GM12864 (cell line): ENCODE measurements at regions not wholly inside any gene's neighbourhood (a gene's known extent, or its start where the extent isn't known, plus 50 kb on each side); places are given as distances from the start of the nearest gene placed in this dataset.

Experiments used
- DNase-seq: peaks from one replicate; pipeline ENCODE4 v3.0.0-alpha.2; 2011; ENCODE audit warnings: low read depth
- H3K4me3 ChIP-seq: 2 replicates; pipeline ENCODE4 v1.5.1; 2011; ENCODE audit warnings: mild to moderate bottlenecking, low read depth, low read length, control low read depth
- CTCF ChIP-seq: IDR thresholded peaks from 2 replicates; pipeline ENCODE4 v1.5.1; 2011; ENCODE audit warnings: low read depth, mild to moderate bottlenecking, moderate library complexity, low read length, control low read depth, inconsistent platforms; ENCODE audit errors: missing control alignments

DNA sequence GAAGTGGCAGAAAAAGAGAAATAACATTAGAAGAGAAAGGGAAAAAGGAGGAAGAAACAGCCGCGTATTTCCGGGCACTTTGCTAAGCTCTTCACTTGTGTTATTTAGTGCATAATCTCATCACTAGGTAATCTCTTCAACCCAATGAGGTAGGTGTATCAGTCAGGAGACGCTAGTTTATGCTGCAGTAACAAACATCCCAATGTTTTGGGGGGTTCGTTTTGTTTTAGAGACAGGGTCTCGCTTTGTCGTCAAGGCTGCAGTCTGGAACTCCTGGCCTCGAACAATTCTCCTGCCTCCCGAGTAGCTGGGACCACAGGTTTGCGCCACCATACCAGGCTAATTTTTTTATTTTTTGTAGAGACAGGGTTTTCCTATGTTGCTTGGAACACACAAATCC is 61.7 kb downstream of the ZFP36L2 start:
- DNase-seq = no peak
- H3K4me3 ChIP-seq = no peak overlapping the region
- TF ChIP-seq CTCF = no peak

DNA sequence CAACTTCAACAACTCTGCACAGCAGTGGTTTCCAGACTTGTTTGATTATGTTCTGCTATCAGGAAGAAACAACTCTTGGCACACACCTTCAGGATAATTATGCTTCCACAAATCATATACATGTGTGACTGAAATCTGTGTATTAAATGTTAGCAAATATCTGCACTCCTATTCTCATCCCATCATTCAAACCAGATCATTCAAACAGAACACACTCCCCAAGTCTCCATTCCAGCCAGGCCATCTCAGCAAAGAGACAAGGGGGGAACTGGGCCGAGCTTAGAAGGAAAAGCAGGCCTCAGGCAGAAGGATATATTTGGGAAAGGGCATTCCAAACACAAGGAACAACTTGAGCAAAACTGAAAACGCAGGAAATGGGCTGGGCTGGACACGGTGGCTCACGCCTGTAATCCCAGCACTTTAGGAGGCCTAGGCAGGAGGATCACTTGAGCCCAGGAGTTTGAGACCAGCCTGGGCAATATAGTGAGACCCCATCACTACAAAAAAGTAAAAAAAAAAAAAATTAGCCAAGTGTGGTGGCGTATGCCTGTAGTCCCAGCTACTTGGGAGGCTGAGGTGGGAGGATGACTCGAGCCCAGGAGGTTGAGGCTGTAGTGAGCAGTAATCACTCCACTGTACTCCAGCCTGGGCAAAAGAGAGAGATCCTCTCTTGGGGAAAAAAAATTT is 62.7 kb downstream of the ZFP36L2 start:
- no peak for DNase-seq
- no peak for TF ChIP-seq CTCF
- no peak overlapping the region for H3K4me3 ChIP-seq

DNA sequence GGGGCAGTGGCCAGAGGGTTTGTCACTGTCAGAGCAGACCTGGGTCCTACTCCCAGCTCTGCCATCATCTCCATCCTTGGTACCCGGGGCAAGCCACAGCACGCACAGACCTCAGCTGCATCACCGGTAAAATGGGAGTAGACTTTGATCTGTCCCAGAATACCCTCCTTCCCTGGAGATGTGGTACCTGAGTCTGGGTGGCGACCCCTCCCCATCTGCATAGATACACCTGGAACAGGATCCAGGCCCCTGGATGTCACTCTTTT is 64.0 kb downstream of the ZFP36L2 start:
- H3K4me3 ChIP-seq = no peak overlapping the region
- no peak for TF ChIP-seq CTCF
- no peak for DNase-seq

- no peak overlapping the region for H3K4me3 ChIP-seq
- no peak for DNase-seq
- no peak for TF ChIP-seq CTCF
These were observed 64.5 kb downstream of the ZFP36L2 start for GRCh38 chr2:43161650-43162510.

DNA sequence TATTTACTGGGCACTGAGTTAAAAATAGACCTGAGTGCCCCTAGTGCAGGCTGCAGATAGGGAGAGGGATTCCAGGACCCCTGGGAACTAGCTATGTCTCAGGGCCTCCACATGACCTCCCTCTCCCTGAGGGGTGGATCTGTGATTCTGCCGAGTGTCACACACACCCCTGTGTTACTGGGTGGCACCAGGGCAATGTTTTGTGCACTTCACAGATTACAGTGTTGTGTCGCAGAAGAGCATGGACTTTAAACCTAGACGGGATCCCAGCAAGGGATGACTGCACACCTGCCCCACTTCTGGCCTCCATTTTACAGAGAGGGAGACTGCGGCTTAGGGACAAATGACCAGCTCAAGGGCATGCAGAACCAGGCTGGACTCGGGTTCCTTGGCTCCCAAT is 65.6 kb downstream of the ZFP36L2 start:
- no peak for TF ChIP-seq CTCF
- no peak overlapping the region for H3K4me3 ChIP-seq
- DNase-seq = no peak

GRCh38 chr2:43159797-43160196 is 66.6 kb downstream of the ZFP36L2 start:
- DNase-seq = no peak
- no peak overlapping the region for H3K4me3 ChIP-seq
- no peak for TF ChIP-seq CTCF

DNA sequence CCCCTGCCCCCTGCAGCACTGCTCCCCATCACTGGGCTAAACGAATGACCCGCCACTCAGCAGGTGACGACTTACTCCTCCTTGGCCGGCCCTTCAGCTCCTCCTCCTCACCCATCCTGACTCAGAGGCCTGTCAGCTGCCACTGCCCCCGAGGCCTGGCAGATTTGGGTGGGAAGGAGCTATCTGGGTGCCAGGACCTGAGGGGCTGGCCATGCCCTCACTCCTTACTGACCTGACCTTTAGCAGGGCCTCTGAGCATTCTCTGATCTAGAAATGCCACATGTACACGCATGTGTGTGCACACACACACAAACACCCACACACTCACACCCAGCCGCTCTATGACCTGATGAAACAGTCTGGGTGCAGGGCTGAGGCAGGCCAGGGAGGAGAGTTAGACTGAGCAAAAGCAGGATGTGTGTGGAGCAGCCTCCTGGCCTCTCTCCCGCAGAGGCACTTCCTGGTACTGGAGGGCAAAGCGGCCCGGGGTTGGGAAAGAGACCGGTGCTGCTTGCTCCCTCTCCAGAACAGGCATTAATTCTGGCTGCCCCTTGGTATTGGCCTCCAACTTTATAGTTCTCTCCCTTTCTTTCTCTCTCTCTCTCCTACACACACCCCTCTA is 68.0 kb downstream of the ZFP36L2 start:
- H3K4me3 ChIP-seq = no peak overlapping the region
- no peak for TF ChIP-seq CTCF
- DNase-seq = no peak
